H9 (cell line): ENCODE measurements at regions not wholly inside any gene's neighbourhood (a gene's known extent, or its start where the extent isn't known, plus 50 kb on each side); places are given as distances from the start of the nearest gene placed in this dataset.
A peak's percentile ranks its signal among the peaks of the same experiment; 100 is the strongest.
"Not testable (repeated sequence)": the region's sequence is repeated elsewhere in the genome, so short reads cannot be mapped to it uniquely, and the experiment has no call there.

Experiments used
- DNase-seq: peaks from one replicate; pipeline ENCODE4 v3.0.0-alpha.2; 2017
- H2AFZ ChIP-seq: one replicate; pipeline ENCODE4 v1.6.1; 2013; ENCODE audit warnings: mild to moderate bottlenecking, low read length, control low read depth, moderate library complexity
- H2AK5ac ChIP-seq: 2 replicates; pipeline ENCODE4 v1.6.1; 2013; ENCODE audit warnings: low read length, control low read depth, mixed read lengths; ENCODE audit not compliant: insufficient read length
- H2BK120ac ChIP-seq: one replicate; pipeline ENCODE4 v1.6.1; 2013; ENCODE audit warnings: low read depth, mild to moderate bottlenecking, low read length, control low read depth, inconsistent platforms; ENCODE audit not compliant: poor library complexity, severe bottlenecking
- H2BK12ac ChIP-seq: 2 replicates; pipeline ENCODE4 v1.6.1; 2013; ENCODE audit warnings: low read length, control low read depth, mixed read lengths, low read depth; ENCODE audit not compliant: insufficient read length
- H2BK15ac ChIP-seq: 2 replicates; pipeline ENCODE4 v1.6.1; 2013; ENCODE audit warnings: low read depth, low read length, control low read depth
- H2BK20ac ChIP-seq: one replicate; pipeline ENCODE4 v1.6.1; 2013; ENCODE audit warnings: low read depth, mild to moderate bottlenecking, low read length, control low read depth, inconsistent platforms; ENCODE audit not compliant: poor library complexity, severe bottlenecking
- H2BK5ac ChIP-seq: 2 replicates; pipeline ENCODE4 v1.6.1; 2013; ENCODE audit warnings: low read length, control low read depth, mixed read lengths; ENCODE audit not compliant: insufficient read length
- H3K14ac ChIP-seq: 2 replicates; pipeline ENCODE4 v1.6.1; 2013; ENCODE audit warnings: low read length, control low read depth; ENCODE audit not compliant: insufficient read depth
- H3K18ac ChIP-seq: 2 replicates; pipeline ENCODE4 v1.6.1; 2013; ENCODE audit warnings: low read depth, mild to moderate bottlenecking, mixed read lengths, low read length, control low read depth; ENCODE audit not compliant: insufficient read length
- H3K23ac ChIP-seq: 2 replicates; pipeline ENCODE4 v1.6.1; 2013; ENCODE audit warnings: low read length, control low read depth, mixed read lengths, low read depth; ENCODE audit not compliant: insufficient read length
- H3K23me2 ChIP-seq: 2 replicates; pipeline ENCODE4 v1.6.1; 2013; ENCODE audit warnings: low read depth, mild to moderate bottlenecking, mixed read lengths, low read length, control low read depth; ENCODE audit not compliant: insufficient read length, poor library complexity, severe bottlenecking
- H3K27ac ChIP-seq: 2 replicates; pipeline ENCODE4 v1.5.1; 2013; ENCODE audit warnings: low read length, control low read depth, mixed read lengths, low read depth; ENCODE audit not compliant: insufficient read length
- H3K27me3 ChIP-seq: 2 replicates; pipeline ENCODE4 v1.6.1; 2013; ENCODE audit warnings: low read length, control low read depth, inconsistent platforms; ENCODE audit not compliant: insufficient read depth
- H3K4ac ChIP-seq: 2 replicates; pipeline ENCODE4 v1.6.1; 2013; ENCODE audit warnings: low read depth, mild to moderate bottlenecking, control low read depth, inconsistent platforms, low read length, moderate library complexity
- H3K4me1 ChIP-seq: 2 replicates; pipeline ENCODE4 v1.6.1; 2013; ENCODE audit warnings: low read length, control low read depth, inconsistent platforms; ENCODE audit not compliant: insufficient read depth
- H3K4me2 ChIP-seq: 2 replicates; pipeline ENCODE4 v1.6.1; 2013; ENCODE audit warnings: low read length, control low read depth, mixed read lengths; ENCODE audit not compliant: insufficient read length, insufficient read depth
- H3K56ac ChIP-seq: 2 replicates; pipeline ENCODE4 v1.6.1; 2013; ENCODE audit warnings: low read depth, mild to moderate bottlenecking, mixed read lengths, low read length, control low read depth; ENCODE audit not compliant: insufficient read length
- H3K79me1 ChIP-seq: 2 replicates; pipeline ENCODE4 v1.6.1; 2013; ENCODE audit warnings: low read depth, mild to moderate bottlenecking, moderate library complexity, low read length, control low read depth, inconsistent platforms; ENCODE audit not compliant: insufficient read depth, poor library complexity, severe bottlenecking
- H3K79me2 ChIP-seq: 2 replicates; pipeline ENCODE4 v1.6.1; 2013; ENCODE audit warnings: low read length, control low read depth, inconsistent platforms; ENCODE audit not compliant: insufficient read depth
- H3K9ac ChIP-seq: 2 replicates; pipeline ENCODE4 v1.6.1; 2013; ENCODE audit warnings: low read length, control low read depth, mixed read lengths; ENCODE audit not compliant: insufficient read length; ENCODE audit errors: extremely low read depth
- H3K9me3 ChIP-seq: one replicate; pipeline ENCODE4 v1.6.1; 2013; ENCODE audit warnings: low read depth, low read length, inconsistent platforms; ENCODE audit not compliant: control insufficient read depth
- H3T11ph ChIP-seq: one replicate; pipeline ENCODE4 v1.6.1; 2013; ENCODE audit warnings: mild to moderate bottlenecking, low read length, control low read depth, inconsistent platforms
- H4K20me1 ChIP-seq: one replicate; pipeline ENCODE4 v1.6.1; 2013; ENCODE audit not compliant: control insufficient read depth, insufficient read length, insufficient read depth
- H4K5ac ChIP-seq: 2 replicates; pipeline ENCODE4 v1.6.1; 2013; ENCODE audit warnings: low read depth, mild to moderate bottlenecking, mixed read lengths, low read length, control low read depth; ENCODE audit not compliant: insufficient read length
- H4K8ac ChIP-seq: replicated peaks from 2 replicates; pipeline ENCODE4 v1.6.1; 2013; ENCODE audit warnings: low read length, control low read depth, mixed read lengths, low read depth; ENCODE audit not compliant: insufficient read length
- H4K91ac ChIP-seq: 2 replicates; pipeline ENCODE4 v1.6.1; 2013; ENCODE audit warnings: low read depth, mild to moderate bottlenecking, moderate library complexity, mixed read lengths, low read length, control low read depth; ENCODE audit not compliant: insufficient read length
- H3K27ac Mint-ChIP-seq, 3 experiments: 2 replicates in 2 of 3; 3 replicates in 1 of 3; pipeline ENCODE4 v1.8.0; 2020 to 2021; ENCODE audit warnings: mixed read lengths in 3 of 3, mild to moderate bottlenecking in 1 of 3, moderate library complexity in 1 of 3
- H3K27me3 Mint-ChIP-seq: 2 replicates; pipeline ENCODE4 v1.8.0; 2021; ENCODE audit warnings: low read depth, mild to moderate bottlenecking, moderate library complexity, mixed read lengths
- H3K36me3 Mint-ChIP-seq, 3 experiments: 2 replicates in 2 of 3; 3 replicates in 1 of 3; pipeline ENCODE4 v1.8.0; 2020 to 2021; ENCODE audit warnings: low read depth in 3 of 3, mixed read lengths in 3 of 3; ENCODE audit not compliant: insufficient read depth in 1 of 3
- H3K4me1 Mint-ChIP-seq, 2 experiments: 2 replicates each; pipeline ENCODE4 v1.8.0; 2020; ENCODE audit warnings: mixed read lengths in 2 of 2
- H3K4me3 Mint-ChIP-seq, 2 experiments: 2 replicates in 1 of 2; 3 replicates in 1 of 2; pipeline ENCODE4 v1.8.0; 2020 to 2021; ENCODE audit warnings: mild to moderate bottlenecking in 2 of 2, mixed read lengths in 2 of 2, moderate library complexity in 1 of 2
- H3K9me3 Mint-ChIP-seq, 2 experiments: 2 replicates in 1 of 2; 3 replicates in 1 of 2; pipeline ENCODE4 v1.8.0; 2020; ENCODE audit warnings: mild to moderate bottlenecking in 2 of 2, mixed read lengths in 2 of 2, moderate library complexity in 1 of 2
- WGBS: extraction: QIAGEN DNeasy Blood & Tissue Kit; methylation state at CpG from one replicate; pipeline ENCODE4 v1.1.7; 2013; ENCODE audit warnings: missing lambda C conversion rate, low lambda C conversion rate, mixed read lengths; ENCODE audit not compliant: insufficient read length; ENCODE audit errors: extremely low coverage; 5-methylcytosine and 5-hydroxymethylcytosine counted together

DNA sequence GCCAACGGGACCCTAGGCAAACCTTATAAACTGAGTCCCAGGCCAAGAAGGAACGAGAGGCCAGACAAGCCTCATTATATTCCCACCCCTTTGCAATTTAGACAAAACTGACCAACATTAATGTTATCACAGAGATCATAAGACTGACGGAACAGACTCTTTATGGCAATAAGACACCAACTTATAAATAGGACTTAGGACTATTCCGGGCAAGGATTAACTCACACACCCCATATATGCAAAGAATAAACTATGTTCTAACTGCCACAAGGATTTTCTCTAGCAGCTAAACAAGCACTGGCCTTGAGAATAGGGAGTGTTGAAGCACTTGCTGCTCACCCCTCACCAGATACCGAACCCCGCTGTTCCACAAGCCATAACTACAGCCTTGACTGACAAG lies 91.1 kb upstream of the FCGR1A start:
- not testable (repeated sequence) for H3K4me2 ChIP-seq, H3K79me1 ChIP-seq, DNase-seq, H3K14ac ChIP-seq, H3K79me2 ChIP-seq, H3T11ph ChIP-seq, H2BK20ac ChIP-seq, H2BK120ac ChIP-seq, H3K4ac ChIP-seq, H3K23me2 ChIP-seq, H2BK5ac ChIP-seq, H2BK12ac ChIP-seq, H3K9me3 Mint-ChIP-seq, H3K27me3 ChIP-seq, H3K36me3 Mint-ChIP-seq, H3K18ac ChIP-seq, H3K9ac ChIP-seq, H4K8ac ChIP-seq, H4K91ac ChIP-seq, H3K56ac ChIP-seq, H3K23ac ChIP-seq, H3K4me1 ChIP-seq, H3K4me1 Mint-ChIP-seq, H2BK15ac ChIP-seq, H3K27ac Mint-ChIP-seq, H4K20me1 ChIP-seq, H4K5ac ChIP-seq, H3K27ac ChIP-seq, H3K9me3 ChIP-seq, H3K27me3 Mint-ChIP-seq, H2AK5ac ChIP-seq, H2AFZ ChIP-seq, H3K4me3 Mint-ChIP-seq
- WGBS: no CpG with 5 or more reads among the region's 6 CpGs

DNA sequence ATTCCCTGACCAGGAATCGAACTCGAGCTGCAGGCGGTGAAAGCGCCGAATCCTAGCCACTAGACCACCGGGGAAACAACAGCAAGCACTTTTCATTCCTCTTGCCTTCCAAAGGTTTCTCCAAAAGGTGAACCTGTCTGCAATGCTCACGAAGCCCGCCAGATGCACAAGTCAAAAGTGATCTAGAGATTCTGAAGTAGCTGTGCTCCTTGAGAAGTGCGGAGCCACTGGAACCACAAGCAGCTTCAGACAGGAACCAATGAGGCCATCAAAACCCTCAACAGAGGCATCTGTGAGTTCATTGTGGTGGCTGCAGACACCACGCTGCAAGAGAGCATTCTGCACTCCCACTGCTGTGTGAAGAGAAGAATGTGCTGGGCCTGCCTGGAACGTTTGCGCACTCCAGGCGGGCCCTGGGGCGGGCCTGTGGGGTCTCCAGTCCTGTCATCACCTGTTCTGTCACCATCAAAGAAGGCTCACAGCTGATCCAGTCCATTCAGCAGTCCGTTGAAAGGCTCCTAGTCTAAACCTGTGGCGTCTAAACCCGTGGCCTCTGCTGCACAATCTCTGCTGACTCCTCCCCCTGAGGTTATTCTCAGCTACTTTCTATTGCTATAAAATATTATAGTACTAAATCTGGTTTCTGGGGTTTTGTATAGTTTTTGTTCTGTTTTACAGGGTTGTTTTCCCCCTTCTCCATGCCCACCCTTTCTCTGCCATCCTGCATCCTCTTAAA lies 89.5 kb upstream of the FCGR1A start:
- H3K36me3 Mint-ChIP-seq, H3K27me3 Mint-ChIP-seq, H3K56ac ChIP-seq, H3K4me1 Mint-ChIP-seq, H2BK12ac ChIP-seq, H3K14ac ChIP-seq, H4K5ac ChIP-seq, H3K23ac ChIP-seq, H3K4ac ChIP-seq, H3T11ph ChIP-seq, H3K18ac ChIP-seq, H4K91ac ChIP-seq, H3K23me2 ChIP-seq, H3K4me2 ChIP-seq, H3K9ac ChIP-seq, H3K27me3 ChIP-seq, H4K20me1 ChIP-seq, H2AFZ ChIP-seq, H2BK15ac ChIP-seq, H2BK20ac ChIP-seq, H3K4me3 Mint-ChIP-seq, H4K8ac ChIP-seq, H2AK5ac ChIP-seq, H3K27ac ChIP-seq, H3K9me3 Mint-ChIP-seq, H3K9me3 ChIP-seq, H3K79me2 ChIP-seq, H2BK5ac ChIP-seq, H3K79me1 ChIP-seq, H3K4me1 ChIP-seq, H2BK120ac ChIP-seq, H3K27ac Mint-ChIP-seq: not testable (repeated sequence)
- DNase-seq: peak; percentile 18
- no CpG with 5 or more reads among the region's 17 CpGs for WGBS
